Hepatocyte (in vitro differentiated cells): ENCODE measurements at regions not wholly inside any gene's neighbourhood (a gene's known extent, or its start where the extent isn't known, plus 50 kb on each side); places are given as distances from the start of the nearest gene placed in this dataset.

Experiments
- DNase-seq: peaks from one replicate; pipeline ENCODE4 v3.0.0-alpha.2; 2016; ENCODE audit warnings: low spot score
- H2AFZ ChIP-seq: fragments of 200-600 bp; sonication (generic); 2 replicates; pipeline ENCODE4 v1.6.0; 2016; ENCODE audit warnings: antibody characterized with exemption, mild to moderate bottlenecking
- H3K27ac ChIP-seq: fragments of 200-600 bp; sonication (generic); 2 replicates; pipeline ENCODE4 v1.5.1; 2016; ENCODE audit warnings: mild to moderate bottlenecking
- H3K27me3 ChIP-seq: fragments of 200-600 bp; sonication (generic); 2 replicates; pipeline ENCODE4 v1.6.1; 2016
- H3K36me3 ChIP-seq: fragments of 200-600 bp; sonication (generic); replicated peaks from 2 replicates; pipeline ENCODE4 v1.5.1; 2016; ENCODE audit warnings: low read depth; ENCODE audit not compliant: insufficient read depth
- H3K4me1 ChIP-seq: fragments of 200-600 bp; sonication (generic); 2 replicates; pipeline ENCODE4 v1.5.1; 2016; ENCODE audit warnings: mild to moderate bottlenecking, moderate library complexity; ENCODE audit not compliant: insufficient read depth
- H3K4me2 ChIP-seq: fragments of 200-600 bp; sonication (generic); 2 replicates; pipeline ENCODE4 v1.6.0; 2016
- H3K4me3 ChIP-seq: fragments of 200-600 bp; sonication (generic); 2 replicates; pipeline ENCODE4 v1.5.1; 2016; ENCODE audit warnings: mild to moderate bottlenecking
- H3K79me2 ChIP-seq: fragments of 200-600 bp; sonication (generic); 2 replicates; pipeline ENCODE4 v1.6.0; 2017; ENCODE audit warnings: mild to moderate bottlenecking
- H3K9me2 ChIP-seq: fragments of 200-600 bp; sonication (generic); replicated peaks from 2 replicates; pipeline ENCODE4 v1.6.0; 2017; ENCODE audit warnings: mild to moderate bottlenecking; ENCODE audit not compliant: insufficient read depth
- H3K9me3 ChIP-seq: fragments of 200-600 bp; sonication (generic); 2 replicates; pipeline ENCODE4 v1.5.1; 2016; ENCODE audit warnings: low read depth, mild to moderate bottlenecking
- H4K20me1 ChIP-seq: fragments of 200-600 bp; sonication (generic); 2 replicates; pipeline ENCODE4 v1.6.0; 2016; ENCODE audit warnings: mild to moderate bottlenecking; ENCODE audit not compliant: insufficient read depth, poor library complexity, severe bottlenecking
- CTCF ChIP-seq: fragments of 200-600 bp; sonication (generic); IDR thresholded peaks from 2 replicates; pipeline ENCODE4 v1.5.1; 2016; ENCODE audit warnings: antibody characterized with exemption, mild to moderate bottlenecking; ENCODE audit not compliant: poor library complexity
- EZH2 ChIP-seq: fragments of 200-600 bp; sonication (generic); IDR thresholded peaks from 2 replicates; pipeline ENCODE4 v1.6.1; 2016; ENCODE audit warnings: antibody characterized with exemption, mild to moderate bottlenecking, borderline replicate concordance
- EZH2phosphoT487 ChIP-seq: fragments of 200-600 bp; sonication (generic); IDR thresholded peaks from one replicate; pipeline ENCODE4 v1.6.1; 2018; ENCODE audit warnings: antibody characterized with exemption, mild to moderate bottlenecking, low read depth, moderate library complexity; ENCODE audit not compliant: unreplicated experiment, severe bottlenecking
- WGBS: methylation state at CpG from one replicate; pipeline ENCODE4 v1.1.6; 2016; ENCODE audit warnings: low lambda C conversion rate; ENCODE audit errors: missing lambda C conversion rate; 5-methylcytosine and 5-hydroxymethylcytosine counted together

- WGBS, result 87% methylated on average over 3 of the region's 3 CpGs
- H3K79me2 ChIP-seq, result no peaks in the 10 kb centered on the region
- H3K27me3 ChIP-seq, result peaks cover 8% of the 10 kb centered on the region
- no peaks in the 10 kb centered on the region for H3K36me3 ChIP-seq
- no peak overlapping the region for H2AFZ ChIP-seq
- H4K20me1 ChIP-seq, result no peaks in the 10 kb centered on the region
- no peaks in the 10 kb centered on the region for H3K9me2 ChIP-seq
- H3K4me2 ChIP-seq, result no peak overlapping the region
- no peak for DNase-seq
- no peak overlapping the region for H3K4me3 ChIP-seq
- H3K4me1 ChIP-seq, result no peaks in the 10 kb centered on the region
- TF ChIP-seq EZH2phosphoT487 (no peak), CTCF (no peak), EZH2 (no peak)
- no peaks in the 10 kb centered on the region for H3K9me3 ChIP-seq
- H3K27ac ChIP-seq, result no peak overlapping the region
Observed at GRCh38 chr1:30248373-30248772, 475.0 kb downstream of the MATN1 start.

GRCh38 chr1:30244801-30245200 is 478.6 kb downstream of the MATN1 start:
- no peak for TF ChIP-seq EZH2
- TF ChIP-seq EZH2phosphoT487, result no peak
- TF ChIP-seq CTCF, result no peak
- no peaks in the 10 kb centered on the region for H3K79me2 ChIP-seq
- WGBS, result 92% methylated on average over 9 of the region's 9 CpGs
- no peaks in the 10 kb centered on the region for H4K20me1 ChIP-seq
- H2AFZ ChIP-seq, result no peak overlapping the region
- no peak overlapping the region for H3K4me3 ChIP-seq
- DNase-seq, result no peak
- H3K4me1 ChIP-seq, result no peaks in the 10 kb centered on the region
- no peak overlapping the region for H3K4me2 ChIP-seq
- no peaks in the 10 kb centered on the region for H3K9me3 ChIP-seq
- H3K27me3 ChIP-seq, result peaks cover 8% of the 10 kb centered on the region
- no peaks in the 10 kb centered on the region for H3K36me3 ChIP-seq
- no peak overlapping the region for H3K27ac ChIP-seq
- H3K9me2 ChIP-seq, result no peaks in the 10 kb centered on the region

- Histone ChIP-seq H3K27me3 (no peaks in the 10 kb centered on the region), H3K9me2 (no peaks in the 10 kb centered on the region), H3K4me3 (no peak overlapping the region), H3K9me3 (no peaks in the 10 kb centered on the region), H2AFZ (no peak overlapping the region), H3K4me1 (no peaks in the 10 kb centered on the region), H3K79me2 (no peaks in the 10 kb centered on the region), H3K36me3 (no peaks in the 10 kb centered on the region), H3K4me2 (no peak overlapping the region), H3K27ac (no peak overlapping the region), H4K20me1 (no peaks in the 10 kb centered on the region)
- no peak for DNase-seq
- TF ChIP-seq CTCF (no peak), EZH2phosphoT487 (no peak), EZH2 (no peak)
- WGBS, result 39% methylated on average over 5 of the region's 5 CpGs
Observed at GRCh38 chr1:30242722-30243457, 480.5 kb downstream of the MATN1 start.
